NB4 (cell line): ENCODE measurements at regions not wholly inside any gene's neighbourhood (a gene's known extent, or its start where the extent isn't known, plus 50 kb on each side); places are given as distances from the start of the nearest gene placed in this dataset.
"Not testable (repeated sequence)": the region's sequence is repeated elsewhere in the genome, so short reads cannot be mapped to it uniquely, and the experiment has no call there.

ENCODE experiments used
- DNase-seq: peaks from one replicate; pipeline ENCODE4 v3.0.0; 2010; ENCODE audit warnings: low read depth
- H3K4me3 ChIP-seq: one replicate; pipeline ENCODE4 v1.5.1; 2011; ENCODE audit warnings: mild to moderate bottlenecking, low read depth, low read length, moderate library complexity
- MYC ChIP-seq: IDR thresholded peaks from 2 replicates; pipeline ENCODE4 v1.6.1; 2011; ENCODE audit warnings: low read depth, low read length
- POLR2A ChIP-seq: IDR thresholded peaks from 2 replicates; pipeline ENCODE4 v1.6.1; 2011; ENCODE audit warnings: mild to moderate bottlenecking; ENCODE audit not compliant: insufficient read length; ENCODE audit errors: extremely low read depth
- TF ChIP-seq, protein P1 (sequence below): IDR thresholded peaks from 2 replicates; pipeline ENCODE4 v1.6.1; 2011; ENCODE audit warnings: low read depth, low read length
- TF ChIP-seq, protein P2 (sequence below): IDR thresholded peaks from one replicate; pipeline ENCODE4 v1.5.1; 2012; ENCODE audit warnings: low read depth, low read length

DNA sequence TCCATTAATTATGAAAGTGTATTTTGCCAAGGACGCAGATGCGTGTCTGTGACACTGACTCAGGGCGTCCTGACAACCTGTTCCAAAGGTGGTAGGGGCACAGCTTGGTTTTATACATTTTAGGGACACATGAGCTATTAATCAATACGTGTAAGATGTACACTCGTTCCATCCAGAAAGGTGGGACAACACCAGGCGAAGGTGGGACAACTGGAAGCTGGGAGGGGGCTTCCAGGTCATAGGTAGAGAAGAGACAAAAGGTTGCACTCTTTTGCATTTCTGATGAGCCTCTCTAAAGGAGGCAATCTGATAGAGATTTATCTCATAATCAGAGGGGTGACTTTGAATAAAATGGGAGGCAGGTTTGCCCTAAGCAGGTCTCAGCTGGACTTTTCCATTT is 82.7 kb upstream of the ZNF746 start:
- no peak overlapping the region for H3K4me3 ChIP-seq
- DNase-seq: no peak
- TF ChIP-seq, protein P1, sequence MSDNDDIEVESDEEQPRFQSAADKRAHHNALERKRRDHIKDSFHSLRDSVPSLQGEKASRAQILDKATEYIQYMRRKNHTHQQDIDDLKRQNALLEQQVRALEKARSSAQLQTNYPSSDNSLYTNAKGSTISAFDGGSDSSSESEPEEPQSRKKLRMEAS: no peak
- TF ChIP-seq, protein P2, sequence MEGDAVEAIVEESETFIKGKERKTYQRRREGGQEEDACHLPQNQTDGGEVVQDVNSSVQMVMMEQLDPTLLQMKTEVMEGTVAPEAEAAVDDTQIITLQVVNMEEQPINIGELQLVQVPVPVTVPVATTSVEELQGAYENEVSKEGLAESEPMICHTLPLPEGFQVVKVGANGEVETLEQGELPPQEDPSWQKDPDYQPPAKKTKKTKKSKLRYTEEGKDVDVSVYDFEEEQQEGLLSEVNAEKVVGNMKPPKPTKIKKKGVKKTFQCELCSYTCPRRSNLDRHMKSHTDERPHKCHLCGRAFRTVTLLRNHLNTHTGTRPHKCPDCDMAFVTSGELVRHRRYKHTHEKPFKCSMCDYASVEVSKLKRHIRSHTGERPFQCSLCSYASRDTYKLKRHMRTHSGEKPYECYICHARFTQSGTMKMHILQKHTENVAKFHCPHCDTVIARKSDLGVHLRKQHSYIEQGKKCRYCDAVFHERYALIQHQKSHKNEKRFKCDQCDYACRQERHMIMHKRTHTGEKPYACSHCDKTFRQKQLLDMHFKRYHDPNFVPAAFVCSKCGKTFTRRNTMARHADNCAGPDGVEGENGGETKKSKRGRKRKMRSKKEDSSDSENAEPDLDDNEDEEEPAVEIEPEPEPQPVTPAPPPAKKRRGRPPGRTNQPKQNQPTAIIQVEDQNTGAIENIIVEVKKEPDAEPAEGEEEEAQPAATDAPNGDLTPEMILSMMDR: no peak
- TF ChIP-seq POLR2A (no peak), MYC (no peak)

DNA sequence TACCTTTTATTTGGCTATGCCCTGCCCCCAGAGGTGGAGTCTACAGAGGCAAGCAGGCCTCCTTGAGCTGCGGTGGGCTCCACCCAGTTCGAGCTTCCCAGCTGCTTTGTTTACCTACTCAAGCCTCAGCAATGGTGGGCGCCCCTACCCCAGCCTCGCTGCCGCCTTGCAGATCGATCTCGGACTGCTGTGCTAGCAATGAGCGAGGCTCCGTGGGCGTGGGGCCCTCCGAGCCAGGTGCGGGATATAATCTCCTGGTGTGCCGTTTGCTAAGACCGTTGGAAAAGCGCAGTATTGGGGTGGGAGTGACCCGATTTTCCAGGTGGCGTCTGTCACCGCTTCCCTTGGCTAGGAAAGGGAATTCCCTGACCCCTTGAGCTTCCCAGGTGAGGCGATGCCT is 81.8 kb upstream of the ZNF746 start:
- not testable (repeated sequence) for DNase-seq, H3K4me3 ChIP-seq

DNA sequence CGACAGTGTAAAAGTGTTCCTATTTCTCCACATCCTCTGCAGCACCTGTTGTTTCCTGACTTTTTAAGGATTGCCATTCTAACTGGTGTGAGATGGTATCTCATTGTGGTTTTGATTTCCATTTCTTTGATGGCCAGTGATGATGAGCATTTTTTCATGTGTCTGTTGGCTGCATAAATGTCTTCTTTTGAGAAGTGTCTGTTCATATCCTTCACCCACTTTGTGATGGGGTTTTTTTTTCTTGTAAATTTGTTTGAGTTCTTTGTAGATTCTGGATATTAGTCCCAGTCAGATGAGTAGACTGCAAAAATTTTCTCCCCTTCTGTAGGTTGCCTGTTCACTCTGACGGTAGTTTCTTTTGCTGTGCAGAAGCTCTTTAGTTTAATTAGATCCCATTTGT is 76.8 kb upstream of the ZNF746 start:
- not testable (repeated sequence) for H3K4me3 ChIP-seq, DNase-seq

DNA sequence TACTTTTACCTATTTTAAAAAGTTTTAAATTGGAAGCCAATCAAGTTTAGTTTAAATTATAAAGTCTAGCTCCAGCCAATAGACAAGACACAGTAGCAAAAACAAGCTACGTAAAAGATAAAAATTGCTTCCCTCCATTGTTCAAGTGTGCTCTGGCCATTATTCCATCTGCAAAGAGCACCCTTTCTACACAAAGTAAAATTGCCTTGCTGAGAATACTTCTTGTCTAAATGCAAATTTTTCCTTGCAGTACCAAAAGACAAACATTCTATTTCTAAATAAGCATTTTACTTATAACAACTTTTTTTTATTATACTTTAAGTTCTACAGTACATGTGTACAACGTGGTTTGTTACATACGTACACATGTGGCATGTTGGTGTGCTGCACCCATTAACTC is 75.9 kb upstream of the ZNF746 start:
- H3K4me3 ChIP-seq: no peak overlapping the region
- DNase-seq: no peak
- TF ChIP-seq, protein P1: no peak
- TF ChIP-seq, protein P2: no peak
- no peak for TF ChIP-seq POLR2A
- TF ChIP-seq MYC: no peak

DNA sequence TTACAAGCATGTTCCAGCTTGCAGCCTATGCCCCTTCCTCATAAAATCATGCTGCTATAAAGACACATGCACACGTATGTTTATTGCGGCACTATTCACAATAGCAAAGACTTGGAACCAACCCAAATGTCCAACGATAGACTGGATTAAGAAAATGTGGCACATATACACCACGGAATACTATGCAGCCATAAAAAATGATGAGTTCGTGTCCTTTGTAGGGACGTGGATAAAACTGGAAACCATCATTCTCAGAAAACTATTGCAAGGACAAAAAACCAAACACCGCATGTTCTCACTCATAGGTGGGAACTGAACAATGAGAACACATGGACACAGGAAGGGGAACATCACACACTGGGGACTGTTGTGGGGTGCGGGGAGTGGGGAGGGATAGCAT is 75.3 kb upstream of the ZNF746 start:
- not testable (repeated sequence) for DNase-seq, H3K4me3 ChIP-seq

DNA sequence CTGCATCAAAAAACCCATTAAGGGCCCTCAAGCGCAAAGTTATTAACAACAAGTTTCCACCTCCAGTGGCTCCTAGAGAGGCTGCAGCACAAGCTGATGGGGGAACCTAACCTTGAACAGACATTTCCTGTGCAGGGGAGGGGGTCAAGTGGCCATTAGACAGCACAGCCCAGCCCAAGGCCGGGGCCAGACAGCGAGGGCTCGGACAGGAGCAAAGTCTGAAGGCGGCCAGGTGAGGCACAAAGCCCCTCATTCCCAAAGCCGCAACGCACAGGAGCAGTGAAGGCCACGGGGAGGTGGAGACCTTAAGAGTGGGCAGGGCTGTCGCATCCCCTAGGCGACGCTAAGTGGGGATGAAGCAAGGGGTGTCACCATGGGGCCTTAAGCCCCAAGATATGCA is 73.2 kb upstream of the ZNF746 start:
- TF ChIP-seq MYC: no peak
- TF ChIP-seq, protein P1: no peak
- TF ChIP-seq, protein P2: no peak
- no peak for TF ChIP-seq POLR2A
- DNase-seq: no peak
- H3K4me3 ChIP-seq: no peak overlapping the region

DNA sequence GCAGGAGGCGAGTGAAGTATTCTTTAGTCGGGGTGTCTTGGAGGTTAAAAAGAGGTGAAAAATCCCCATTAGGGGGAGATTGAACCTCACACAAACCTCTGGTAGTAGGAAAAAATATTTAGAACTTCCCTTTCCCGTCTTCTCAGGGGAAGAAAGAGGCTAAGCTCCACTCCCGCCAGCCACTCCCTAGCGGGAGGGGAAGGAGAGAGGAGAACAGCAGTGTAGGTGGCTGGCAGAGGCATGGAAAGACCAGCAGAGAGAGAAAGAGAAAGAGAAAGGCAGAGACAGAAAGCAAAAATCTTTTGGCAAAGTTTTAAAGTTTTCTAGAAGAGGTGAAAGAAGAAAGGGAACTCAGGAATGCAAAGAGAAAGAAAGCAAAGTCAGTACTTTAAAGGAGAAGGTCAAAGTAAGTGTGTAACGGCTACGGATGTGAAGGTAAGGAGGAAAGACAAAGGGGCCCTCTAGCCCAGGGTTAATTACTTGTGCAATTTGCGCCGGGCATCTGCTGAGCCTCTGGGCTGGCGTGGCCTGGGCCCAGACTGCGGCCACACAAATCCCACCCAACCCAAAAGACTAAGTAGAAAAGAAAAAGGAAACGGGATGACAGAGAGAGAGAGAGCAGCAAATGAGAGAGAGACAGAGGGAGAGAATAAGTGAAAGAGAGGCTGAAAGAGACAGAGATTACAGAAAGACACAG is 72.3 kb upstream of the ZNF746 start:
- DNase-seq: no peak
- TF ChIP-seq, protein P1: no peak
- TF ChIP-seq, protein P2: no peak
- TF ChIP-seq MYC: no peak
- no peak for TF ChIP-seq POLR2A
- H3K4me3 ChIP-seq: no peak overlapping the region
